Ovary (tissue), 7 donors: ENCODE measurements at regions not wholly inside any gene's neighbourhood (a gene's known extent, or its start where the extent isn't known, plus 50 kb on each side); places are given as distances from the start of the nearest gene placed in this dataset.

Experiments used
- DNase-seq, 5 donors: peaks; one replicate each; pipeline ENCODE4 v3.0.0-alpha.2; 2019 to 2020
- H3K27ac ChIP-seq, 2 donors: fragments of 200-600 bp; one replicate each; pipeline versions ENCODE4 v1.5.1 to v1.8.0; 2019 to 2022
- H3K27me3 ChIP-seq: fragments of 200-600 bp; one replicate; pipeline ENCODE4 v1.8.0; 2022
- H3K36me3 ChIP-seq: fragments of 200-600 bp; sonication (generic); one replicate; pipeline ENCODE4 v1.5.1; 2019
- H3K4me1 ChIP-seq: one replicate; pipeline ENCODE4 v1.8.1; 2013; ENCODE audit warnings: mild to moderate bottlenecking, moderate library complexity; ENCODE audit not compliant: insufficient read depth
- H3K4me3 ChIP-seq: fragments of 200-600 bp; sonication (generic); one replicate; pipeline ENCODE4 v1.5.1; 2017
- H3K9me3 ChIP-seq, 2 donors: fragments of 200-600 bp in 1 of 2; sonication (generic) in 1 of 2; one replicate each; pipeline versions ENCODE4 v1.5.1 to v1.8.1; 2013 to 2019; ENCODE audit warnings: mild to moderate bottlenecking in 1 of 2, moderate library complexity in 1 of 2
- CTCF ChIP-seq, 3 donors: fragments of 450-650 bp in 2 of 3; fragments of 200-600 bp in 1 of 3; IDR thresholded peaks; one replicate each; pipeline versions ENCODE4 v1.5.1 to v1.8.0; 2016 to 2022; ENCODE audit warnings: antibody characterized with exemption in 3 of 3, mild to moderate bottlenecking in 1 of 3
- EP300 ChIP-seq: sonication (generic); formaldehyde crosslinking; IDR thresholded peaks from one replicate; pipeline ENCODE4 v1.6.1; 2017; ENCODE audit warnings: antibody characterized with exemption
- POLR2A ChIP-seq: fragments of 450-650 bp; IDR thresholded peaks from one replicate; pipeline ENCODE4 v1.6.1; 2017; ENCODE audit warnings: antibody characterized with exemption, mild to moderate bottlenecking, moderate library complexity
- WGBS, 3 donors: extraction: QIAGEN DNeasy Blood & Tissue Kit in 1 of 3; methylation state at CpG; one replicate each; pipeline versions ENCODE4 v1.1.5 to v1.1.7; 2013 to 2017; 5-methylcytosine and 5-hydroxymethylcytosine counted together
- intact Hi-C, 4 donors: fragments of 100-400 bp; cut with DNase I; formaldehyde crosslinking; loops; one replicate each; pipeline versions ENCODE4 v1.11.0 to v1.15.1; 2022 to 2023
- donor health status: DM: no; HTN: no; CAD: no; lungs with moderate emphysema.
- donor health status: DM: no; HTN: no; CAD: no.
- donor health status: Bipolar disorder and iron deficiency.
- donor health status: DM: no; HTN: no; CAD: no.
- donor health status: DM: yes; HTN: yes; CAD: no.

- no peaks in the 10 kb centered on the region for H3K27me3 ChIP-seq
- no peak overlapping the region for H3K27ac ChIP-seq
- no peaks in the 10 kb centered on the region for H3K4me1 ChIP-seq
- TF ChIP-seq EP300 (no peak), CTCF (IDR thresholded peaks at IDR 0.05) (no peak), POLR2A (no peak)
- intact Hi-C loops, result loop anchor here in 1 of 4 donors (5.0 kb wide), 1 partner anchor 645 kb away; no protein-coding TSS in a partner anchor
- 96 to 98% (median 96%) methylated on average over 6 of the region's 6 CpGs for WGBS, 3 donors
- no peaks in the 10 kb centered on the region for H3K9me3 ChIP-seq
- H3K36me3 ChIP-seq, result no peaks in the 10 kb centered on the region
- DNase-seq, result no peak
- no peak overlapping the region for H3K4me3 ChIP-seq
Observed at GRCh38 chr22:25377699-25378098, 158.3 kb downstream of the CRYBB2 start.

GRCh38 chr22:25380122-25380747 lies 160.8 kb downstream of the CRYBB2 start:
- Histone ChIP-seq H3K4me3 (no peak overlapping the region), H3K9me3 (no peaks in the 10 kb centered on the region), H3K4me1 (no peaks in the 10 kb centered on the region), H3K27me3 (no peaks in the 10 kb centered on the region), H3K27ac (no peak overlapping the region), H3K36me3 (no peaks in the 10 kb centered on the region)
- DNase-seq, result no peak
- TF ChIP-seq POLR2A, result no peak
- no peak for TF ChIP-seq EP300
- no peak for TF ChIP-seq CTCF (IDR thresholded peaks at IDR 0.05)
- intact Hi-C loops, result no loop called here
- 86 to 94% (median 92%) methylated on average over 5 of the region's 5 CpGs for WGBS, 3 donors

DNA sequence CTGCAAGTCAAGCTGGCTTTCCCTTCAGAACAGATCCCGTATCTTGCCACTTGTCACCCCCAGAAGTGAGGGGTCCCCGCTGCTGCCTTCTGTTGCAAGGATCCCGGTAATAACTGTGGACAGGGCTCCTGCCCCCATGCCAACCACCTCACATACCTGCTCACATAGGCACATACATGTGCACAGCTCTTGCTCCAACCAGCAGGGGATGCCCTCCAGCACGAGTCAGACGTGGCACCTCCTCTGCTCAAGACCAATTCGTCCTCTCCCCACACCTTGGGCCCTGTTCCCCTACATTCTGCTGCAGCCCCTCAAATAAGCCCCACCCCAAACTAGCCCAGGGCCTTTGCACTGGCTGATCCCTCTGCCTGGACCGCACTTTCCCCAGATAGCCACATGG lies 163.3 kb downstream of the CRYBB2 start:
- intact Hi-C loops, result no loop called here
- Histone ChIP-seq H3K4me1 (no peaks in the 10 kb centered on the region), H3K27ac (no peak overlapping the region), H3K27me3 (no peaks in the 10 kb centered on the region), H3K9me3 (no peaks in the 10 kb centered on the region), H3K36me3 (no peaks in the 10 kb centered on the region), H3K4me3 (no peak overlapping the region)
- no peak for TF ChIP-seq CTCF (IDR thresholded peaks at IDR 0.05)
- no peak for TF ChIP-seq POLR2A
- TF ChIP-seq EP300, result no peak
- WGBS, 3 donors, result 83 to 89% (median 84%) methylated on average over 7 of the region's 7 CpGs
- no peak for DNase-seq

- Histone ChIP-seq H3K4me1 (no peaks in the 10 kb centered on the region), H3K4me3 (no peak overlapping the region), H3K9me3 (no peaks in the 10 kb centered on the region), H3K36me3 (no peaks in the 10 kb centered on the region), H3K27me3 (no peaks in the 10 kb centered on the region), H3K27ac (no peak overlapping the region)
- DNase-seq, result no peak
- 59 to 74% (median 68%) methylated on average over 15 of the region's 15 CpGs for WGBS, 3 donors
- TF ChIP-seq CTCF (IDR thresholded peaks at IDR 0.05), result no peak
- no peak for TF ChIP-seq POLR2A
- no peak for TF ChIP-seq EP300
- intact Hi-C loops, result no loop called here
Observed at GRCh38 chr22:25383278-25383820, 163.9 kb downstream of the CRYBB2 start.
